K562 (cell line): ENCODE measurements at regions not wholly inside any gene's neighbourhood (a gene's known extent, or its start where the extent isn't known, plus 50 kb on each side); places are given as distances from the start of the nearest gene placed in this dataset.

Experiments used
- ATAC-seq: fragments of 200-7000 bp; cut with Tn5 transposase; 3 replicates; pipeline ENCODE4 v1.9.1; 2020; ENCODE audit warnings: moderate library complexity
- BruUV-seq: library from RNA; stranded (reverse); fragments of 400-500 nt; replicated peaks from 2 replicates; lab custom pipeline; 2021; lab: Mats Ljungman, UMichigan
- CTCF ChIA-PET: fragments of 300-600 bp; formaldehyde crosslinking; extraction: SDS; loops from one replicate; lab custom pipeline; 2021; ENCODE audit warnings: low intra/inter-chr PET ratio; lab: Yijun Ruan, JAX
- POLR2A ChIA-PET: fragments of 300-600, 350-650 bp; sonication (Branson Sonifier 250); formaldehyde crosslinking; extraction: SDS; loops from one replicate; lab custom pipeline; 2021; ENCODE audit warnings: antibody characterized with exemption, inconsistent platforms; lab: Yijun Ruan, JAX
- DNase-seq, 4 experiments: peaks; one replicate each; pipeline versions ENCODE4 v3.0.0 to v3.0.0-alpha.2; 2011 to 2018; ENCODE audit warnings: low spot score in 3 of 4, mixed read lengths in 3 of 4; ENCODE audit errors: extremely low read depth in 1 of 4
- FAIRE-seq: peaks from 2 replicates; lab custom pipeline; 2011; peaks lifted over from hg19 to GRCh38; lab: Jason Lieb, UNC
- H2AFZ ChIP-seq: 2 replicates; pipeline ENCODE4 v1.6.0; 2011; ENCODE audit warnings: low read depth, low read length, control low read depth, inconsistent platforms
- H3K27ac ChIP-seq: fragments of 200-600 bp; 3 replicates; pipeline ENCODE4 v1.8.0; 2011; ENCODE audit warnings: low read depth, mild to moderate bottlenecking, control low read depth, inconsistent platforms, low read length, moderate library complexity, mixed read lengths; ENCODE audit errors: extremely low read depth
- H3K27me3 ChIP-seq, 2 experiments: fragments of 300-600 bp in 1 of 2; 2 replicates in 1 of 2; 3 replicates in 1 of 2; pipeline versions ENCODE4 v1.6.0 to v1.8.0; 2011; ENCODE audit warnings: inconsistent platforms in 2 of 2, low read length in 2 of 2, mild to moderate bottlenecking in 1 of 2, mixed read lengths in 1 of 2, moderate library complexity in 1 of 2; ENCODE audit not compliant: control insufficient read depth in 2 of 2, insufficient read depth in 2 of 2
- H3K36me3 ChIP-seq: fragments of 300-600 bp; 3 replicates; pipeline ENCODE4 v1.8.0; 2011; ENCODE audit warnings: mild to moderate bottlenecking, low read length, inconsistent platforms; ENCODE audit not compliant: control insufficient read depth, insufficient read depth
- H3K4me1 ChIP-seq, 2 experiments: fragments of 200-600 bp in 1 of 2; replicated peaks in 1 of 2; 2 replicates in 1 of 2; 3 replicates in 1 of 2; pipeline versions ENCODE4 v1.5.1 to v1.8.0; 2011; ENCODE audit warnings: inconsistent platforms in 2 of 2, low read length in 2 of 2, mild to moderate bottlenecking in 1 of 2, mixed read lengths in 1 of 2, moderate library complexity in 1 of 2; ENCODE audit not compliant: control insufficient read depth in 2 of 2, insufficient read depth in 2 of 2
- H3K4me2 ChIP-seq: 2 replicates; pipeline ENCODE4 v1.6.1; 2011; ENCODE audit warnings: low read length, control low read depth, inconsistent platforms, mixed read lengths; ENCODE audit not compliant: insufficient read depth
- H3K4me3 ChIP-seq: fragments of 200-600 bp; sonication (generic), shearing (Covaris generic); 2 replicates; pipeline ENCODE4 v1.5.1; 2016; ENCODE audit warnings: control low read depth, inconsistent platforms
- H3K79me2 ChIP-seq: fragments of 200-600 bp; 3 replicates; pipeline ENCODE4 v1.8.0; 2011; ENCODE audit warnings: low read length, inconsistent platforms; ENCODE audit not compliant: control insufficient read depth, insufficient read depth
- H3K9ac ChIP-seq, 2 experiments: 2 replicates each; pipeline versions ENCODE4 v1.6.0 to v1.6.1; 2011; ENCODE audit warnings: low read depth in 2 of 2, low read length in 2 of 2, control low read depth in 1 of 2, inconsistent platforms in 1 of 2, mild to moderate bottlenecking in 1 of 2, mixed read lengths in 1 of 2; ENCODE audit not compliant: insufficient read depth in 1 of 2
- H3K9me1 ChIP-seq: one replicate; pipeline ENCODE4 v1.6.0; 2011; ENCODE audit warnings: inconsistent platforms, mild to moderate bottlenecking, low read length, moderate library complexity; ENCODE audit not compliant: control insufficient read depth, insufficient read depth
- H3K9me3 ChIP-seq: replicated peaks from 2 replicates; pipeline ENCODE4 v1.5.1; 2011; ENCODE audit warnings: low read depth, low read length, inconsistent platforms; ENCODE audit not compliant: control insufficient read depth, insufficient read depth
- H4K20me1 ChIP-seq: replicated peaks from 2 replicates; pipeline ENCODE4 v1.6.1; 2011; ENCODE audit warnings: low read length, inconsistent platforms, mixed read lengths; ENCODE audit not compliant: control insufficient read depth, insufficient read depth
- BDP1 ChIP-seq: IDR thresholded peaks from 3 replicates; pipeline ENCODE4 v1.6.1; 2011; ENCODE audit not compliant: insufficient read length, insufficient read depth
- BRCA1 ChIP-seq, 2 experiments: fragments of 450-650 bp in 1 of 2; sonication (generic) in 1 of 2; formaldehyde crosslinking in 1 of 2; IDR thresholded peaks; 2 replicates each; pipeline versions ENCODE4 v1.5.0 to v1.6.1; 2017 to 2020; ENCODE audit warnings: mild to moderate bottlenecking in 1 of 2, missing genetic modification reagents in 1 of 2
- C11orf30 ChIP-seq: fragments of 450-650 bp; IDR thresholded peaks from 2 replicates; pipeline ENCODE4 v1.6.1; 2016; ENCODE audit warnings: low read depth, mild to moderate bottlenecking
- CXXC5 ChIP-seq: fragments of 250-450 bp; sonication (Bioruptor Pico); IDR thresholded peaks from 2 replicates; pipeline ENCODE4 v1.8.0; 2022; ENCODE audit warnings: inconsistent platforms, mild to moderate bottlenecking, moderate library complexity
- HDGF ChIP-seq: fragments of 450-650 bp; IDR thresholded peaks from 2 replicates; pipeline ENCODE4 v1.6.1; 2016
- MCM2 ChIP-seq: fragments of 450-650 bp; IDR thresholded peaks from 2 replicates; pipeline ENCODE4 v1.6.1; 2017; ENCODE audit warnings: low read depth, mild to moderate bottlenecking
- PCBP2 ChIP-seq: fragments of 200-400 bp; formaldehyde crosslinking; IDR thresholded peaks from 2 replicates; pipeline ENCODE4 v1.6.1; 2018; ENCODE audit warnings: low read length, low read depth, mild to moderate bottlenecking, moderate library complexity; ENCODE audit not compliant: poor library complexity, severe bottlenecking
- POLR2A ChIP-seq: fragments of 450-650 bp; conservative IDR thresholded peaks from 2 replicates; pipeline ENCODE4 v1.6.1; 2016
- RBM39 ChIP-seq: fragments of 200-400 bp; formaldehyde crosslinking; optimal IDR thresholded peaks from 2 replicates; pipeline ENCODE3; 2018; ENCODE audit warnings: low read depth, low read length
- SUPT5H ChIP-seq: fragments of 450-650 bp; IDR thresholded peaks from 2 replicates; pipeline ENCODE4 v1.6.1; 2016
- TCF3 ChIP-seq: sonication (generic); formaldehyde crosslinking; IDR thresholded peaks from 2 replicates; pipeline ENCODE4 v1.4.0; 2020; ENCODE audit warnings: mild to moderate bottlenecking, missing genetic modification reagents
- TSHZ1 ChIP-seq: fragments of 250-450 bp; sonication (Bioruptor Pico); IDR thresholded peaks from 2 replicates; pipeline ENCODE4 v1.4.0; 2020; ENCODE audit warnings: mild to moderate bottlenecking, moderate library complexity
- ZNF140 ChIP-seq: fragments of 250-450 bp; sonication (Bioruptor Pico); IDR thresholded peaks from 2 replicates; pipeline ENCODE4 v1.8.0; 2021; ENCODE audit warnings: moderate library complexity, mild to moderate bottlenecking, inconsistent platforms
- ZNF3 ChIP-seq: fragments of 250-450 bp; sonication (Bioruptor Pico); IDR thresholded peaks from 2 replicates; pipeline ENCODE4 v1.5.0; 2021; ENCODE audit warnings: mild to moderate bottlenecking, moderate library complexity
- ZNF57 ChIP-seq: fragments of 450-650 bp; formaldehyde crosslinking; IDR thresholded peaks from 2 replicates; pipeline ENCODE4 v1.4.0; 2020; ENCODE audit warnings: mild to moderate bottlenecking, moderate library complexity
- ZNF639 ChIP-seq, 2 experiments: fragments of 200-800 bp in 1 of 2; sonication (Bioruptor generic) in 1 of 2; sonication (generic) in 1 of 2; formaldehyde crosslinking in 1 of 2; IDR thresholded peaks in 1 of 2; conservative IDR thresholded peaks in 1 of 2; 2 replicates each; pipeline versions ENCODE4 v1.5.0 to v1.6.1; 2016 to 2020; ENCODE audit warnings: missing compliant biosample characterization in 1 of 2, missing genetic modification characterization in 1 of 2, missing genetic modification reagents in 1 of 2
- WGBS: fragments of 100-300 bp; shearing (Covaris generic); methylation state at CpG from one replicate; pipeline ENCODE4 v1.1.6; 2016; ENCODE audit warnings: low coverage, mixed read lengths; ENCODE audit not compliant: insufficient coverage; ENCODE audit errors: missing lambda C conversion rate; 5-methylcytosine and 5-hydroxymethylcytosine counted together
- in situ Hi-C: fragments of 300-500 bp; cut with MboI; formaldehyde crosslinking; loops from 4 replicates; pipeline ENCODE4 v1.15.0; 2018; ENCODE audit warnings: inconsistent platforms, mixed read lengths
- intact Hi-C: fragments of 100-400 bp; cut with micrococcal nuclease; formaldehyde crosslinking; loops from 2 replicates; pipeline ENCODE4 v1.14.2; 2022

- CTCF ChIA-PET = no interaction called here
- no peaks in the 10 kb centered on the region for H3K27me3 ChIP-seq
- intact Hi-C loops = no loop called here
Observed at GRCh38 chr14:65237023-65237814, 134.9 kb upstream of the MAX start.

GRCh38 chr14:65237941-65238340, 135.6 kb upstream of the MAX start:
- POLR2A ChIA-PET = no interaction called here
- FAIRE-seq (no peak), ATAC-seq (peak; percentile 82), DNase-seq (peak in 3 of 4 experiments; percentile 19 to 59 (median 21))
- Histone ChIP-seq H3K79me2 (no peaks in the 10 kb centered on the region), H3K4me3 (no peak overlapping the region), H3K4me2 (no peak overlapping the region), H3K36me3 (no peaks in the 10 kb centered on the region), H3K9me1 (no peaks in the 10 kb centered on the region), H3K9me3 (no peaks in the 10 kb centered on the region), H2AFZ (peak overlapping the region; percentile 59), H3K9ac (peak overlapping the region in 1 of 2 experiments; percentile 45; a peak in 1 of 4 replicates), H4K20me1 (no peaks in the 10 kb centered on the region), H3K27ac (no peak overlapping the region), H3K27me3 (no peaks in the 10 kb centered on the region), H3K4me1 (peaks cover 6 to 17% of the 10 kb centered on the region in 2 experiments; a peak in 3 of 5 replicates)
- no TSS peak for BruUV-seq
- WGBS = 7% methylated on average over 5 of the region's 6 CpGs
- intact Hi-C loops = no loop called here
- in situ Hi-C loops = no loop called here
- CTCF ChIA-PET = no interaction called here
- no peak for TF ChIP-seq MCM2
- TF ChIP-seq TCF3 (CRISPR knock-in tag) = peak; percentile 51
- no peak for TF ChIP-seq BDP1
- TF ChIP-seq TSHZ1 (CRISPR knock-in tag) = no peak
- TF ChIP-seq ZNF639 (CRISPR knock-in tag; conservative IDR thresholded peaks at IDR 0.05 in 1 of 2, IDR thresholded peaks at IDR 0.05 in 1 of 2) = peak in 1 of 2 experiments; percentile 45; a peak in 1 of 4 replicates
- no peak for TF ChIP-seq POLR2A
- peak; percentile 72 for TF ChIP-seq CXXC5 (CRISPR knock-in tag)
- TF ChIP-seq ZNF57 (CRISPR knock-in tag) = no peak

More at GRCh38 chr14:65237023-65237814, 134.9 kb upstream of the MAX start:
- no peak overlapping the region for H3K4me2 ChIP-seq
- H4K20me1 ChIP-seq = no peaks in the 10 kb centered on the region
- H2AFZ ChIP-seq = no peak overlapping the region
- no peaks in the 10 kb centered on the region for H3K9me1 ChIP-seq
- FAIRE-seq = no peak
- in situ Hi-C loops = no loop called here
- TF ChIP-seq PCBP2 = no peak
- no peak for TF ChIP-seq C11orf30
- TF ChIP-seq SUPT5H = no peak
- no peak for TF ChIP-seq BRCA1 (IDR thresholded peaks at IDR 0.05)
- TF ChIP-seq BRCA1 (CRISPR knock-in tag; IDR thresholded peaks at IDR 0.05) = no peak
- no peak for TF ChIP-seq ZNF140 (CRISPR knock-in tag)
- TF ChIP-seq HDGF = no peak
- TF ChIP-seq RBM39 = no peak
- TF ChIP-seq ZNF3 (CRISPR knock-in tag) = no peak
- WGBS = 33% methylated on average over 4 of the region's 5 CpGs
- no peak for DNase-seq
- no peak overlapping the region for H3K27ac ChIP-seq
- H3K9ac ChIP-seq = no peak overlapping the region
- POLR2A ChIA-PET = no interaction called here
- H3K4me1 ChIP-seq = peaks cover 6 to 16% of the 10 kb centered on the region in 2 experiments; a peak in 3 of 5 replicates
- BruUV-seq = no TSS peak
- no peak overlapping the region for H3K4me3 ChIP-seq
- H3K79me2 ChIP-seq = no peaks in the 10 kb centered on the region
- no peak for ATAC-seq
- no peaks in the 10 kb centered on the region for H3K36me3 ChIP-seq
- H3K9me3 ChIP-seq = no peaks in the 10 kb centered on the region
